Mesenteric fat pad (tissue), 1 donor: ENCODE measurements at regions not wholly inside any gene's neighbourhood (a gene's known extent, or its start where the extent isn't known, plus 50 kb on each side); places are given as distances from the start of the nearest gene placed in this dataset.

Experiments used
- DNase-seq: peaks from one replicate; pipeline ENCODE4 v3.0.0-alpha.2; 2020; ENCODE audit warnings: low spot score
- donor health status: DM: yes; HTN: yes; CAD: no.

GRCh38 chr21:38897532-38898421 lies 92.0 kb downstream of the ETS2 start:
- no peak for DNase-seq

GRCh38 chr21:38894899-38895298 lies 89.2 kb downstream of the ETS2 start:
- DNase-seq: no peak

- DNase-seq: no peak
Observed at GRCh38 chr21:38888991-38889561, 83.3 kb downstream of the ETS2 start.

GRCh38 chr21:38887749-38888148 lies 82.0 kb downstream of the ETS2 start:
- DNase-seq: no peak

GRCh38 chr21:38887062-38887686 lies 81.4 kb downstream of the ETS2 start:
- DNase-seq: no peak

- DNase-seq: no peak
Observed at GRCh38 chr21:38885909-38886308, 80.2 kb downstream of the ETS2 start.

GRCh38 chr21:38884440-38884839 lies 78.7 kb downstream of the ETS2 start:
- DNase-seq: no peak

GRCh38 chr21:38883142-38883541 lies 77.4 kb downstream of the ETS2 start:
- DNase-seq: no peak

GRCh38 chr21:38881131-38881530 lies 75.4 kb downstream of the ETS2 start:
- DNase-seq: no peak

GRCh38 chr21:38880577-38880966 lies 74.8 kb downstream of the ETS2 start:
- DNase-seq: no peak

GRCh38 chr21:38879912-38880576 lies 74.3 kb downstream of the ETS2 start:
- no peak for DNase-seq

- no peak for DNase-seq
Observed at GRCh38 chr21:38878379-38879179, 72.8 kb downstream of the ETS2 start.

GRCh38 chr21:38875694-38876492 lies 70.2 kb downstream of the ETS2 start:
- DNase-seq: no peak
